ENCODE measurements at regions not wholly inside any gene's neighbourhood (a gene's known extent, or its start where the extent isn't known, plus 50 kb on each side); places are given as distances from the start of the nearest gene placed in this dataset.

GRCh38 chr13:73262862-73263627, 204.2 kb downstream of the KLF5 start:
- no peak for DNase-seq (ENCODE audit: low spot score)
- in situ Hi-C loops (cut with MboI; ENCODE audit: low sequenced_read_pairs, unreplicated experiment) = no loop called here
- TF ChIP-seq CTCF (IDR thresholded peaks at IDR 0.05; ENCODE audit: borderline replicate concordance, control extremely low read depth, extremely low read depth, insufficient read depth, missing control alignments) = no peak

GRCh38 chr13:73261739-73262216, 203.0 kb downstream of the KLF5 start:
- no peak for DNase-seq (ENCODE audit: low spot score)
- in situ Hi-C loops (cut with MboI; ENCODE audit: low sequenced_read_pairs, unreplicated experiment) = no loop called here
- no peak for TF ChIP-seq CTCF (IDR thresholded peaks at IDR 0.05; ENCODE audit: borderline replicate concordance, control extremely low read depth, extremely low read depth, insufficient read depth, missing control alignments)

GRCh38 chr13:73259061-73260017, 200.5 kb downstream of the KLF5 start:
- in situ Hi-C loops (cut with MboI; ENCODE audit: low sequenced_read_pairs, unreplicated experiment) = no loop called here
- TF ChIP-seq CTCF (IDR thresholded peaks at IDR 0.05; ENCODE audit: borderline replicate concordance, control extremely low read depth, extremely low read depth, insufficient read depth, missing control alignments) = no peak
- no peak for DNase-seq (ENCODE audit: low spot score)

- TF ChIP-seq CTCF (IDR thresholded peaks at IDR 0.05; ENCODE audit: borderline replicate concordance, control extremely low read depth, extremely low read depth, insufficient read depth, missing control alignments) = no peak
- in situ Hi-C loops (cut with MboI; ENCODE audit: low sequenced_read_pairs, unreplicated experiment) = no loop called here
- DNase-seq (ENCODE audit: low spot score) = no peak
Measured at GRCh38 chr13:73258406-73258805, 199.6 kb downstream of the KLF5 start.

DNA sequence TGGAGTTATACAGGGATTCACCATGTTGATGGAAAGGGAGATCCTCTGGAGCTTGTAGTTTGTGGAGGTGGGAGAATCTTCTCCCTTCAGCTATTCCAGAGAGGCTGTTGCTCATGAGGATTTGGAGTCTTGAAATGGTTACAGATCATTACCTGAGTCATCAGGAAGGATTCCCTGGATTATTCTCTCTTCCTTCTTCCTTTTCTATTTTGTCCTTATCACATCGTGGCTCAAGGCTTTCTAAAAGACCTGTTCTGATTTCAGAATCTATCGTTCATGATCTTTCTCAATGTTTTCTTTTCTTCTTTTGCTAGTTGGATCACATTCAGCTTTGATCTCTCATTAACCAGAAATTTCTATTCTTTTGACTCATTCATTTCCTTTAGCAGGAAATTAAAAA, 196.0 kb downstream of the KLF5 start:
- in situ Hi-C loops (cut with MboI; ENCODE audit: low sequenced_read_pairs, unreplicated experiment) = no loop called here
- no peak for TF ChIP-seq CTCF (IDR thresholded peaks at IDR 0.05; ENCODE audit: borderline replicate concordance, control extremely low read depth, extremely low read depth, insufficient read depth, missing control alignments)
- DNase-seq (ENCODE audit: low spot score) = no peak

- no peak for TF ChIP-seq CTCF (IDR thresholded peaks at IDR 0.05; ENCODE audit: borderline replicate concordance, control extremely low read depth, extremely low read depth, insufficient read depth, missing control alignments)
- in situ Hi-C loops (cut with MboI; ENCODE audit: low sequenced_read_pairs, unreplicated experiment) = no loop called here
- DNase-seq (ENCODE audit: low spot score) = no peak
Measured at GRCh38 chr13:73251626-73252265, 192.9 kb downstream of the KLF5 start.
